ENCODE measurements at regions not wholly inside any gene's neighbourhood (a gene's known extent, or its start where the extent isn't known, plus 50 kb on each side); places are given as distances from the start of the nearest gene placed in this dataset.

DNA sequence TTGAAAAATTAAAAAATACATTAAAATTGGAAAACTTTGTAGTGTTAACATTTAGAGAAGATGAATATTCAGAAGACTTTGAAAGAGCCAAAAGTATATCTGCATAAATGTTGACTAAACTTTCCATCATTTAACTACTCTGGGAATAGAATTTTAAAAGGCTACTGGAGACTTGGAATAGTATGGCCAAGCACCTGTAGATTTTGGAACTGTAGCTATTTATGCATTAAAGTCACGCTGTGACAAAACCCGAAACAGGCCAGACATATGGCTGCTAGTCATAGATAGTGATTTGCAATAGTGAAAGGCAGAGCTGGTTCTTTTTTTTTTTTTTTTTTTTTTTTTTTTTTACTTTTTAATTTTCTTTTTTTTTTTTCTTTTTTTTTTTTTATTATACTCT, 396.0 kb downstream of the SOCS6 start:
- no peak for DNase-seq (ENCODE audit: extremely low spot score, unreplicated experiment)
- TF ChIP-seq CTCF (conservative IDR thresholded peaks at IDR 0.05), result no peak
- H3K36me3 Mint-ChIP-seq, result no peaks in the 10 kb centered on the region
- no peaks in the 10 kb centered on the region for H3K4me1 Mint-ChIP-seq (ENCODE audit: unreplicated experiment)
- no peak overlapping the region for H3K4me3 Mint-ChIP-seq
- no peaks in the 10 kb centered on the region for H3K27me3 Mint-ChIP-seq
- H3K9me3 Mint-ChIP-seq, result no peaks in the 10 kb centered on the region
- H3K27ac Mint-ChIP-seq, result no peak overlapping the region

DNA sequence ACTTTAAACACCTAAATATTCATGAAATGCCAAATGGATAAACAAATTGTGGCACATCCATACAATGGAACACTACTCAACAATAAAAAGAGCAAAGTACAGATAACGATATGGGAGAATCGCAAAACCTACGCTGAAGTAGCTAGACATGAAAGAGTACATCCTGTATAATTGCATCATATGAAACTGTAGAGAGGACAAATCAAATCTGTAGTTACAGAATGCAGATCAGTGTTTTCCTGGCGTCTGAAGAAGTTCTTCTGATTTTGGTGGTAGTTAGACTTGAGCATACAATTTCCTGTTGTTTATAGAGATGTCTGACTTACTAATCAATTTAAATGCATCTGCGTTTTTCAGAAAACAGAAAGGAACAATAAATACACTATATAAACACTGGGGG, 394.4 kb downstream of the SOCS6 start:
- H3K27ac Mint-ChIP-seq, result no peak overlapping the region
- DNase-seq (ENCODE audit: extremely low spot score, unreplicated experiment), result no peak
- H3K4me1 Mint-ChIP-seq (ENCODE audit: unreplicated experiment), result no peaks in the 10 kb centered on the region
- no peak overlapping the region for H3K4me3 Mint-ChIP-seq
- no peaks in the 10 kb centered on the region for H3K36me3 Mint-ChIP-seq
- no peak for TF ChIP-seq CTCF (conservative IDR thresholded peaks at IDR 0.05)
- H3K27me3 Mint-ChIP-seq, result no peaks in the 10 kb centered on the region
- H3K9me3 Mint-ChIP-seq, result no peaks in the 10 kb centered on the region

GRCh38 chr18:70674896-70675295, 386.1 kb downstream of the SOCS6 start:
- Mint-ChIP-seq H3K27me3 (peaks cover 2% of the 10 kb centered on the region), H3K4me3 (no peak overlapping the region), H3K9me3 (no peaks in the 10 kb centered on the region), H3K27ac (no peak overlapping the region), H3K36me3 (no peaks in the 10 kb centered on the region), H3K4me1 (ENCODE audit: unreplicated experiment) (no peaks in the 10 kb centered on the region)
- no peak for TF ChIP-seq CTCF (conservative IDR thresholded peaks at IDR 0.05)
- no peak for DNase-seq (ENCODE audit: extremely low spot score, unreplicated experiment)

- no peak overlapping the region for H3K4me3 Mint-ChIP-seq
- no peaks in the 10 kb centered on the region for H3K36me3 Mint-ChIP-seq
- no peak for TF ChIP-seq CTCF (conservative IDR thresholded peaks at IDR 0.05)
- peaks cover 2% of the 10 kb centered on the region for H3K27me3 Mint-ChIP-seq
- no peak overlapping the region for H3K27ac Mint-ChIP-seq
- DNase-seq (ENCODE audit: extremely low spot score, unreplicated experiment), result no peak
- no peaks in the 10 kb centered on the region for H3K4me1 Mint-ChIP-seq (ENCODE audit: unreplicated experiment)
- no peaks in the 10 kb centered on the region for H3K9me3 Mint-ChIP-seq
These were observed 385.0 kb downstream of the SOCS6 start for GRCh38 chr18:70673831-70674230.

GRCh38 chr18:70672581-70672980, 383.7 kb downstream of the SOCS6 start:
- H3K27ac Mint-ChIP-seq, result no peak overlapping the region
- no peaks in the 10 kb centered on the region for H3K4me1 Mint-ChIP-seq (ENCODE audit: unreplicated experiment)
- H3K27me3 Mint-ChIP-seq, result peaks cover 2% of the 10 kb centered on the region
- H3K36me3 Mint-ChIP-seq, result no peaks in the 10 kb centered on the region
- no peaks in the 10 kb centered on the region for H3K9me3 Mint-ChIP-seq
- no peak overlapping the region for H3K4me3 Mint-ChIP-seq
- no peak for TF ChIP-seq CTCF (conservative IDR thresholded peaks at IDR 0.05)
- no peak for DNase-seq (ENCODE audit: extremely low spot score, unreplicated experiment)

- no peak overlapping the region for H3K27ac Mint-ChIP-seq
- H3K27me3 Mint-ChIP-seq, result peaks cover 2% of the 10 kb centered on the region
These were observed 383.2 kb downstream of the SOCS6 start for GRCh38 chr18:70671889-70672565.

More at GRCh38 chr18:70671889-70672565, 383.2 kb downstream of the SOCS6 start:
- no peaks in the 10 kb centered on the region for H3K9me3 Mint-ChIP-seq
- TF ChIP-seq CTCF (conservative IDR thresholded peaks at IDR 0.05), result no peak
- H3K4me3 Mint-ChIP-seq, result no peak overlapping the region
- no peak for DNase-seq (ENCODE audit: extremely low spot score, unreplicated experiment)
- H3K36me3 Mint-ChIP-seq, result no peaks in the 10 kb centered on the region
- H3K4me1 Mint-ChIP-seq (ENCODE audit: unreplicated experiment), result no peaks in the 10 kb centered on the region

All from type B pancreatic cell (in vitro differentiated cells).